ENCODE measurements at regions not wholly inside any gene's neighbourhood (a gene's known extent, or its start where the extent isn't known, plus 50 kb on each side); places are given as distances from the start of the nearest gene placed in this dataset.

GRCh38 chr4:123216543-123216942, 180.1 kb upstream of the SPRY1 start:
- no peak for TF ChIP-seq CTCF (IDR thresholded peaks at IDR 0.05)
- H3K36me3 ChIP-seq (ENCODE audit: control insufficient read depth, insufficient read depth, low read length), result no peaks in the 10 kb centered on the region
- no peaks in the 10 kb centered on the region for H3K79me2 ChIP-seq
- H3K4me2 ChIP-seq (ENCODE audit: low read length), result no peak overlapping the region
- H2AFZ ChIP-seq, result no peak overlapping the region
- no peaks in the 10 kb centered on the region for H3K4me1 ChIP-seq
- no peak overlapping the region for H3K9ac ChIP-seq
- H3K27ac ChIP-seq, result no peak overlapping the region
- no peaks in the 10 kb centered on the region for H3K27me3 ChIP-seq (ENCODE audit: control insufficient read depth, insufficient read depth, low read length)
- H3K4me3 ChIP-seq (ENCODE audit: low read depth, low read length), result no peak overlapping the region
- H3K9me3 ChIP-seq (ENCODE audit: control insufficient read depth, low read length), result no peaks in the 10 kb centered on the region

GRCh38 chr4:123216946-123217345, 179.6 kb upstream of the SPRY1 start:
- Histone ChIP-seq H3K27me3 (ENCODE audit: control insufficient read depth, insufficient read depth, low read length) (no peaks in the 10 kb centered on the region), H3K9ac (no peak overlapping the region), H3K9me3 (ENCODE audit: control insufficient read depth, low read length) (no peaks in the 10 kb centered on the region), H3K4me2 (ENCODE audit: low read length) (no peak overlapping the region), H3K4me3 (ENCODE audit: low read depth, low read length) (no peak overlapping the region), H3K36me3 (ENCODE audit: control insufficient read depth, insufficient read depth, low read length) (no peaks in the 10 kb centered on the region), H2AFZ (no peak overlapping the region), H3K27ac (no peak overlapping the region), H3K79me2 (no peaks in the 10 kb centered on the region), H3K4me1 (no peaks in the 10 kb centered on the region)
- no peak for TF ChIP-seq CTCF (IDR thresholded peaks at IDR 0.05)

- no peak overlapping the region for H2AFZ ChIP-seq
- H3K4me3 ChIP-seq (ENCODE audit: low read depth, low read length), result no peak overlapping the region
- H3K9me3 ChIP-seq (ENCODE audit: control insufficient read depth, low read length), result no peaks in the 10 kb centered on the region
- H3K4me1 ChIP-seq, result no peaks in the 10 kb centered on the region
- H3K79me2 ChIP-seq, result no peaks in the 10 kb centered on the region
- no peak overlapping the region for H3K4me2 ChIP-seq (ENCODE audit: low read length)
- no peak overlapping the region for H3K27ac ChIP-seq
- no peaks in the 10 kb centered on the region for H3K27me3 ChIP-seq (ENCODE audit: control insufficient read depth, insufficient read depth, low read length)
- TF ChIP-seq CTCF (IDR thresholded peaks at IDR 0.05), result no peak
- H3K9ac ChIP-seq, result no peak overlapping the region
- no peaks in the 10 kb centered on the region for H3K36me3 ChIP-seq (ENCODE audit: control insufficient read depth, insufficient read depth, low read length)
Measured at GRCh38 chr4:123217664-123218063, 178.9 kb upstream of the SPRY1 start.

- no peaks in the 10 kb centered on the region for H3K9me3 ChIP-seq (ENCODE audit: control insufficient read depth, low read length)
- H3K4me3 ChIP-seq (ENCODE audit: low read depth, low read length), result no peak overlapping the region
- TF ChIP-seq CTCF (IDR thresholded peaks at IDR 0.05), result no peak
- H3K4me2 ChIP-seq (ENCODE audit: low read length), result no peak overlapping the region
- no peaks in the 10 kb centered on the region for H3K36me3 ChIP-seq (ENCODE audit: control insufficient read depth, insufficient read depth, low read length)
- H2AFZ ChIP-seq, result no peak overlapping the region
- no peaks in the 10 kb centered on the region for H3K27me3 ChIP-seq (ENCODE audit: control insufficient read depth, insufficient read depth, low read length)
- H3K4me1 ChIP-seq, result no peaks in the 10 kb centered on the region
- H3K79me2 ChIP-seq, result no peaks in the 10 kb centered on the region
- no peak overlapping the region for H3K9ac ChIP-seq
- H3K27ac ChIP-seq, result no peak overlapping the region
Measured at GRCh38 chr4:123218981-123219380, 177.6 kb upstream of the SPRY1 start.

GRCh38 chr4:123229286-123229685, 167.3 kb upstream of the SPRY1 start:
- TF ChIP-seq CTCF (IDR thresholded peaks at IDR 0.05), result no peak

More at GRCh38 chr4:123229286-123229685, 167.3 kb upstream of the SPRY1 start:
- Histone ChIP-seq H3K9me3 (ENCODE audit: control insufficient read depth, low read length) (no peaks in the 10 kb centered on the region), H3K27ac (no peak overlapping the region), H2AFZ (no peak overlapping the region), H3K9ac (no peak overlapping the region), H3K4me1 (no peaks in the 10 kb centered on the region), H3K27me3 (ENCODE audit: control insufficient read depth, insufficient read depth, low read length) (no peaks in the 10 kb centered on the region), H3K36me3 (ENCODE audit: control insufficient read depth, insufficient read depth, low read length) (no peaks in the 10 kb centered on the region), H3K79me2 (no peaks in the 10 kb centered on the region), H3K4me2 (ENCODE audit: low read length) (no peak overlapping the region), H3K4me3 (ENCODE audit: low read depth, low read length) (no peak overlapping the region)
